ENCODE measurements at regions not wholly inside any gene's neighbourhood (a gene's known extent, or its start where the extent isn't known, plus 50 kb on each side); places are given as distances from the start of the nearest gene placed in this dataset.

DNA sequence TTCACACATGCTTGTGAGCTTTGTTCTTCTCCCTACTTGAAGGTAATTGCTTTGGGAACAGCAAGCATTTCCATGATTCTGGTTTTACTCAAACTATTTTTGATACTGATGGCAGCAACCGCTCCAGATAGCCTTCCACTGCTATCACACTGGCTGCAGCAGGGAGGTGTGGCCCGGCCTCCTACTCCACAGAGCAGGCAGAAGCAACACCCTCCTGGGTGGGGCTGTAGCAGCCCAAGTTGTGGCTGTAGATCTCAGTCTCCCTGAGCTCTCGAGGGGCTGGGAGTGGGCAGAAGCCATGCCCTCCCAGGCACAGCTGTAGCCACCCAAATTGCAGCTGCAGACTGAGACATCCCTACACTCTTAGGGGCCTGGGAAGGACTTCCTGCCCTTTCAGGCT is 878.8 kb upstream of the GBE1 start:
- TF ChIP-seq POLR2A (IDR thresholded peaks at IDR 0.05): no peak
- no peak for TF ChIP-seq CTCF (IDR thresholded peaks at IDR 0.05 in 4 of 5, conservative IDR thresholded peaks at IDR 0.05 in 1 of 5)
